K562 (cell line): ENCODE measurements at regions not wholly inside any gene's neighbourhood (a gene's known extent, or its start where the extent isn't known, plus 50 kb on each side); places are given as distances from the start of the nearest gene placed in this dataset.

ENCODE experiments used
- ATAC-seq: fragments of 200-7000 bp; cut with Tn5 transposase; 3 replicates; pipeline ENCODE4 v1.9.1; 2020; ENCODE audit warnings: moderate library complexity
- BruUV-seq: library from RNA; stranded (reverse); fragments of 400-500 nt; replicated peaks from 2 replicates; lab custom pipeline; 2021; lab: Mats Ljungman, UMichigan
- CTCF ChIA-PET: fragments of 300-600 bp; formaldehyde crosslinking; extraction: SDS; loops from one replicate; lab custom pipeline; 2021; ENCODE audit warnings: low intra/inter-chr PET ratio; lab: Yijun Ruan, JAX
- POLR2A ChIA-PET: fragments of 300-600, 350-650 bp; sonication (Branson Sonifier 250); formaldehyde crosslinking; extraction: SDS; loops from one replicate; lab custom pipeline; 2021; ENCODE audit warnings: antibody characterized with exemption, inconsistent platforms; lab: Yijun Ruan, JAX
- DNase-seq, 4 experiments: peaks; one replicate each; pipeline versions ENCODE4 v3.0.0 to v3.0.0-alpha.2; 2011 to 2018; ENCODE audit warnings: low spot score in 3 of 4, mixed read lengths in 3 of 4; ENCODE audit errors: extremely low read depth in 1 of 4
- FAIRE-seq: peaks from 2 replicates; lab custom pipeline; 2011; peaks lifted over from hg19 to GRCh38; lab: Jason Lieb, UNC
- H2AFZ ChIP-seq: 2 replicates; pipeline ENCODE4 v1.6.0; 2011; ENCODE audit warnings: low read depth, low read length, control low read depth, inconsistent platforms
- H3K27ac ChIP-seq: fragments of 200-600 bp; 3 replicates; pipeline ENCODE4 v1.8.0; 2011; ENCODE audit warnings: low read depth, mild to moderate bottlenecking, control low read depth, inconsistent platforms, low read length, moderate library complexity, mixed read lengths; ENCODE audit errors: extremely low read depth
- H3K27me3 ChIP-seq, 2 experiments: fragments of 300-600 bp in 1 of 2; 2 replicates in 1 of 2; 3 replicates in 1 of 2; pipeline versions ENCODE4 v1.6.0 to v1.8.0; 2011; ENCODE audit warnings: inconsistent platforms in 2 of 2, low read length in 2 of 2, mild to moderate bottlenecking in 1 of 2, mixed read lengths in 1 of 2, moderate library complexity in 1 of 2; ENCODE audit not compliant: control insufficient read depth in 2 of 2, insufficient read depth in 2 of 2
- H3K36me3 ChIP-seq: fragments of 300-600 bp; 3 replicates; pipeline ENCODE4 v1.8.0; 2011; ENCODE audit warnings: mild to moderate bottlenecking, low read length, inconsistent platforms; ENCODE audit not compliant: control insufficient read depth, insufficient read depth
- H3K4me1 ChIP-seq, 2 experiments: fragments of 200-600 bp in 1 of 2; replicated peaks in 1 of 2; 2 replicates in 1 of 2; 3 replicates in 1 of 2; pipeline versions ENCODE4 v1.5.1 to v1.8.0; 2011; ENCODE audit warnings: inconsistent platforms in 2 of 2, low read length in 2 of 2, mild to moderate bottlenecking in 1 of 2, mixed read lengths in 1 of 2, moderate library complexity in 1 of 2; ENCODE audit not compliant: control insufficient read depth in 2 of 2, insufficient read depth in 2 of 2
- H3K4me2 ChIP-seq: 2 replicates; pipeline ENCODE4 v1.6.1; 2011; ENCODE audit warnings: low read length, control low read depth, inconsistent platforms, mixed read lengths; ENCODE audit not compliant: insufficient read depth
- H3K4me3 ChIP-seq: fragments of 200-600 bp; sonication (generic), shearing (Covaris generic); 2 replicates; pipeline ENCODE4 v1.5.1; 2016; ENCODE audit warnings: control low read depth, inconsistent platforms
- H3K79me2 ChIP-seq: fragments of 200-600 bp; 3 replicates; pipeline ENCODE4 v1.8.0; 2011; ENCODE audit warnings: low read length, inconsistent platforms; ENCODE audit not compliant: control insufficient read depth, insufficient read depth
- H3K9ac ChIP-seq, 2 experiments: 2 replicates each; pipeline versions ENCODE4 v1.6.0 to v1.6.1; 2011; ENCODE audit warnings: low read depth in 2 of 2, low read length in 2 of 2, control low read depth in 1 of 2, inconsistent platforms in 1 of 2, mild to moderate bottlenecking in 1 of 2, mixed read lengths in 1 of 2; ENCODE audit not compliant: insufficient read depth in 1 of 2
- H3K9me1 ChIP-seq: one replicate; pipeline ENCODE4 v1.6.0; 2011; ENCODE audit warnings: inconsistent platforms, mild to moderate bottlenecking, low read length, moderate library complexity; ENCODE audit not compliant: control insufficient read depth, insufficient read depth
- H3K9me3 ChIP-seq: replicated peaks from 2 replicates; pipeline ENCODE4 v1.5.1; 2011; ENCODE audit warnings: low read depth, low read length, inconsistent platforms; ENCODE audit not compliant: control insufficient read depth, insufficient read depth
- H4K20me1 ChIP-seq: replicated peaks from 2 replicates; pipeline ENCODE4 v1.6.1; 2011; ENCODE audit warnings: low read length, inconsistent platforms, mixed read lengths; ENCODE audit not compliant: control insufficient read depth, insufficient read depth
- ARNT ChIP-seq, 2 experiments: fragments of 450-650 bp; IDR thresholded peaks; 2 replicates each; pipeline ENCODE4 v1.6.1; 2016; ENCODE audit warnings: mild to moderate bottlenecking in 1 of 2
- ATF3 ChIP-seq, 2 experiments: fragments of 450-650 bp in 1 of 2; sonication (generic) in 1 of 2; formaldehyde crosslinking in 1 of 2; IDR thresholded peaks in 1 of 2; conservative IDR thresholded peaks in 1 of 2; 2 replicates each; pipeline versions ENCODE4 v1.6.1 to v1.8.1; 2016 to 2023; ENCODE audit warnings: mild to moderate bottlenecking in 2 of 2, moderate library complexity in 2 of 2, inconsistent platforms in 1 of 2, missing genetic modification reagents in 1 of 2
- CTCF ChIP-seq, 3 experiments: IDR thresholded peaks in 2 of 3; conservative IDR thresholded peaks in 1 of 3; 2 replicates each; pipeline ENCODE4 v1.5.1; 2011 to 2012; ENCODE audit warnings: low read length in 3 of 3, mild to moderate bottlenecking in 3 of 3, control low read depth in 2 of 3, improper control_type of control experiment in 1 of 3, inconsistent platforms in 1 of 3, low read depth in 1 of 3, mixed read lengths in 1 of 3, moderate library complexity in 1 of 3; ENCODE audit not compliant: insufficient read depth in 2 of 3
- DEAF1 ChIP-seq: fragments of 450-650 bp; formaldehyde crosslinking; IDR thresholded peaks from 2 replicates; pipeline ENCODE4 v1.4.0; 2020; ENCODE audit warnings: mild to moderate bottlenecking, moderate library complexity
- HDAC3 ChIP-seq: fragments of 450-650 bp; IDR thresholded peaks from 2 replicates; pipeline ENCODE4 v1.6.1; 2018; ENCODE audit warnings: borderline replicate concordance, mild to moderate bottlenecking, moderate library complexity; ENCODE audit not compliant: partially characterized antibody
- HMG20A ChIP-seq: fragments of 450-650 bp; formaldehyde crosslinking; conservative IDR thresholded peaks from 2 replicates; pipeline ENCODE4 v1.4.0; 2020; ENCODE audit warnings: mild to moderate bottlenecking, mixed read lengths
- PTBP1 ChIP-seq: fragments of 200-400 bp; formaldehyde crosslinking; IDR thresholded peaks from 2 replicates; pipeline ENCODE4 v1.6.1; 2017; ENCODE audit warnings: low read depth, low read length
- RAD21 ChIP-seq, 2 experiments: fragments of 250-450 bp in 1 of 2; fragments of 450-650 bp in 1 of 2; sonication (Bioruptor Pico) in 1 of 2; formaldehyde crosslinking in 1 of 2; IDR thresholded peaks in 1 of 2; conservative IDR thresholded peaks in 1 of 2; 2 replicates each; pipeline versions ENCODE4 v1.4.0 to v1.8.0; 2020 to 2022; ENCODE audit warnings: mild to moderate bottlenecking in 2 of 2, moderate library complexity in 1 of 2
- SAP30 ChIP-seq: fragments of 200-600 bp; sonication (generic); IDR thresholded peaks from 2 replicates; pipeline ENCODE4 v1.6.1; 2012; ENCODE audit warnings: borderline replicate concordance, low read depth, mild to moderate bottlenecking, moderate library complexity, low read length, control low read depth, inconsistent platforms; ENCODE audit not compliant: insufficient read depth, poor library complexity, severe bottlenecking
- SETDB1 ChIP-seq: IDR thresholded peaks from one replicate; pipeline ENCODE4 v1.6.1; 2012; ENCODE audit warnings: low read length, control low read depth, inconsistent platforms
- WGBS: fragments of 100-300 bp; shearing (Covaris generic); methylation state at CpG from one replicate; pipeline ENCODE4 v1.1.6; 2016; ENCODE audit warnings: low coverage, mixed read lengths; ENCODE audit not compliant: insufficient coverage; ENCODE audit errors: missing lambda C conversion rate; 5-methylcytosine and 5-hydroxymethylcytosine counted together
- in situ Hi-C: fragments of 300-500 bp; cut with MboI; formaldehyde crosslinking; loops from 4 replicates; pipeline ENCODE4 v1.15.0; 2018; ENCODE audit warnings: inconsistent platforms, mixed read lengths
- intact Hi-C: fragments of 100-400 bp; cut with micrococcal nuclease; formaldehyde crosslinking; loops from 2 replicates; pipeline ENCODE4 v1.14.2; 2022

GRCh38 chr10:94277450-94277849 is 85.3 kb downstream of the NOC3L start (continued):
- no peak for TF ChIP-seq ARNT (IDR thresholded peaks at IDR 0.05)
- no peak for TF ChIP-seq SAP30
- no peak for TF ChIP-seq HDAC3
- TF ChIP-seq PTBP1, result no peak

GRCh38 chr10:94279835-94280709 is 82.7 kb downstream of the NOC3L start:
- no peaks in the 10 kb centered on the region for H3K9me1 ChIP-seq
- H2AFZ ChIP-seq, result no peak overlapping the region
- in situ Hi-C loops (no loop called here), intact Hi-C loops (loop anchor here (2.0 kb wide), 2 partner anchors 41 to 165 kb away; no protein-coding TSS in a partner anchor)
- no peak overlapping the region for H3K27ac ChIP-seq
- H3K27me3 ChIP-seq, result no peaks in the 10 kb centered on the region
- no peaks in the 10 kb centered on the region for H3K4me1 ChIP-seq
- CTCF ChIA-PET, result interaction anchor here (1.2 to 1.6 kb wide), 2 partner anchors 40 to 164 kb away, joined by 4 to 13 read pairs; no protein-coding TSS in a partner anchor
- POLR2A ChIA-PET, result no interaction called here
- no peaks in the 10 kb centered on the region for H3K79me2 ChIP-seq
- BruUV-seq, result no TSS peak
- H4K20me1 ChIP-seq, result no peaks in the 10 kb centered on the region
- no peak overlapping the region for H3K9ac ChIP-seq
- H3K4me3 ChIP-seq, result no peak overlapping the region
- H3K9me3 ChIP-seq, result no peaks in the 10 kb centered on the region
- H3K4me2 ChIP-seq, result no peak overlapping the region
- peak; percentile 91 for ATAC-seq
- WGBS, result 15% methylated on average over 14 of the region's 14 CpGs
- peak; percentile 90 for FAIRE-seq
- peak; percentile 51 to 63 (median 56) for DNase-seq
- H3K36me3 ChIP-seq, result no peaks in the 10 kb centered on the region
- TF ChIP-seq RAD21 (CRISPR knock-in tag; conservative IDR thresholded peaks at IDR 0.05 in 1 of 2, IDR thresholded peaks at IDR 0.05 in 1 of 2) (peak; percentile 36 to 72), SETDB1 (no peak), HMG20A (no peak), DEAF1 (CRISPR knock-in tag) (0 out of 2 replicates have a peak, but pooled peaks have one; percentile 5), CTCF (IDR thresholded peaks at IDR 0.05 in 2 of 3, conservative IDR thresholded peaks at IDR 0.05 in 1 of 3; ENCODE audit: insufficient read depth in 2 of 3, low read depth in 1 of 3, low read length in 3 of 3) (peak; percentile 73 to 84 (median 75)), ATF3 (IDR thresholded peaks at IDR 0.05) (peak; percentile 22; the same call in 1 of the 2 replicates), ATF3 (CRISPR knock-in tag; conservative IDR thresholded peaks at IDR 0.05) (no peak)
